HT-29 (cell line): ENCODE measurements at regions not wholly inside any gene's neighbourhood (a gene's known extent, or its start where the extent isn't known, plus 50 kb on each side); places are given as distances from the start of the nearest gene placed in this dataset.

ENCODE experiments used
- DNase-seq: peaks from one replicate; pipeline ENCODE4 v3.0.0-alpha.2; 2015; ENCODE audit warnings: low spot score

DNA sequence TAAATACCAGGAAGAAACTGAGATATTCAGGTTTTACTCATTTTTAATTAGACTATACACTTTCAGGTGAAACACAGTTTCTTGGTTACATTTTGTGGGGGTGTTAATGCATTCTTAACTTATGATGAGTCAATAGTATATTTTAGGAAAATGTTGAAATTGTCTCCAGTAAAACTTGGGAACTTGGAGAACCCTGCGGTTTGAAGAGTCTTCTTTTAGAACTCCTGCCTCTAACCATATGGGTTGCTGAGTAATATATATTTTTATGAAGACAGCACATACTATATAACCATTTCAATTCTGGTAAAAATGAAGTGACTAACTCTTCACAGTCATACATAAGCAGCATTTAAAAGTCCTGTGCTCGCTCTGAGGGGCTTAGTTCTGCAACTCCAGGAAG is 308.2 kb upstream of the LRATD1 start:
- DNase-seq: no peak

DNA sequence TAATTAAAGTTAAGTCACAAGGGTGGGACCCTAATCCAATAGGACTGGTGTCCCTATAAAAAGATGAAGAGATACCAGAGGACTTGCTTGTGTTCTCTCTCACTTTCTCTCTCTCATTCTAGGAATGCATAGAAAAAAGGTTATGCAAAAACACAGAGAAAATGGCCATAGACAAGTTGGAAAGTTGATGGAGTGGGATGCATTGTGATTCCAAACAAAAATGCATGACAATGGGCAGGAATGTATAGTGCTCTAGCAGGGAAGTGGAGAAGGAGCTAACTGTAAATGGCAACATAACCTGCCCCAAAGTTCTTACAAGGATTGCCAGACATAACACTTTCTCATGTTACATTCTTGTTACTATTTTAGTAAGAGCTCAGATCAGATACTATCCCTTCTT is 301.6 kb upstream of the LRATD1 start:
- DNase-seq: no peak

DNA sequence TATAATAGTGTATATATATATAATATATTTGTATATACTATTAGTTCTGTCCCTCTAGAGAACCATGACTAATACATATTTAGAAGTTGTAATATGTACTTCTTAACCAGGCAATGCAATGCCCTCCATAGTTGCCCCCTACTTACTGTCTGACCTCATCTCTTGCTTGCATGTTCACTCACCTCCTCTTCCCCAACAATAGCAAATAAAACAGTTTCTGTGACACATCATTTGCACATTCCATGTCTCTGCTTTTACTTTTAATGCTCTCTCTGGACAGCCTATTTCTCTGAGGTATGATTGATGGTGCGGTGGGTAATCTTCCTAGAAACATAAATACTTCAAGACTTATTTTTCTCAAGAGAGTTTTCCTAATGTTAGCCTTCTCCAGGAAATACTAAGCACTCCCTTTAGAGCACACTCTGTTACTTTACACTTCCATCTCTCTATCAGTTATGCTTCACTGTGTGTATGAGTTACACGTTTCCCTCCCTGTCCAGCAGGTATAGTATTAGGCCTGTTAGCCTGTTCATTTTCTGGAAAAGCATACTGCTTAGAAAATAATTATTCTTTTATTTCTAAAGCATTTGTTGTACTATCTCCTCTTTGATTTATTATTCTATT is 295.6 kb upstream of the LRATD1 start:
- DNase-seq: no peak

DNA sequence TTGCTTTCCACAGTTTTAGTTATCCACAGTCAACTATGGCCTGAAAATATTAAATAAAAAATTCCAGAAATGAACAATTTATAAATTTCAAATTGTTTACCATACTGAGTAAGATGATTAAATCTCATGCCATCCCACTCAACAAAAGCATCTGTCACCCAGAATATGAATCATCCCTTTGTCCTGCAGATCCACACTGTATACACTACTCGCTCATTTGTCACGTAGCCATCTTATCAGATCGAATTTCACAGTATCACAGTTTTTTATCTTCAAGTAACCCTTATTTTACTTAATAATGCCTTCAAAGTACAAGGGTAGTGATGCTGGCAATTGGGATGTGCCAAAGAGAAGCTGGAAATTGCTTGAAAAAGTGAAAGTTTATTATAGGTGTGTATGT is 291.8 kb upstream of the LRATD1 start:
- DNase-seq: no peak

DNA sequence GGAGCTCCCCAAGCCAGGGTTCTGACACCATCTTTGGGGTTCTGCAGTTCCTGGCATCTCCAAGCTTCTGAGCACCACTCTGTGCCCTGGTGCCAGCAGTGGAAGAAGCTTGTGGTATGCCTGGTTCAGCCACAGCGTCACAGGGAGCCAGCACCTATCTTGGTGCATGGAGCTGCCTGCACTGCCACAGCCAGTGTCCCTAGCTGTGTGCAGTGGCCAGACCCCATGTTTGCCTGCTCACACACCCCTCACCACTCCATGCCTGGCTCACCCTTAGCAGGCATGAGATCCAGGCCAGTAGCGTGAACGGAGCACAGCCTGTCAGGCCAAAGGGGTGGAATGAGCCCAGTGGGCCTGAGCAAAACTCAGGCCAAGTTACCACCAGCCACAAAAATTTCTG is 290.2 kb upstream of the LRATD1 start:
- no peak for DNase-seq

DNA sequence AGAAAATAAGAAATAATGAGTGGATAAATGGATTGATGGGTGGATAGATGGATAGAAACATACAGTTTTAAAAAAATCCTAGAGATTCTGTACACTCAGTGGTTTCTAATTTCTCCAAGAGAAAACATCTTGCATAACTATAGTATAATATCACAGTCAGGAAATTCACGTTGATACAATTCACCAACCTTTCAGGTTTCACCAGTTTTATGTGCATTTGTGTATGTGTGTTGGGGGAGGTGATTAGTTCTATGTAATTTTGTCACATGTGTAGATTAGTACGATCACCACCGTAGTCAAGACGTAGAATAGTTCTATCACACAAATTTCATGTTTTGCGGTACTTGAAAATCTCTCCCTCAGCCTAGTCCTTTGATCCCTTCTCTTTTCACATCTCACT is 288.2 kb upstream of the LRATD1 start:
- no peak for DNase-seq

DNA sequence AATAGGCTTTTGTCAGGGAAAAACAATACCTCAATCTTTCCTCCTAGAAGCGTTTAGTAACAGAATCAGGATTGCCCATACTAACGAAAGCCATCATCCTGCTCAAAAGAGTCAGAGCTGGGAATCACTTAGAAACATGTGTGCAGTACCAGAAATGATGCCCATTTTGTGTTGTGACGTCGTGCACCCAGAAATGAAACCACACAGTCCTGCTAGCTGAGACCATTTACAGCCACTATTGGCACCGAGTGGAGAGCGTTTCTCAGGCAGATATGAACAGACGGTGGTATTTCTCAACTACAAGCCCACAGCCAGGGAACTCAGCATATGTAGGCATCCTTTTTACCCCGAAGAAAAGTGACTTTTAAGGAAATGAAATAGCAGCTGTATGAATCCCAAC is 284.3 kb upstream of the LRATD1 start:
- DNase-seq: no peak

DNA sequence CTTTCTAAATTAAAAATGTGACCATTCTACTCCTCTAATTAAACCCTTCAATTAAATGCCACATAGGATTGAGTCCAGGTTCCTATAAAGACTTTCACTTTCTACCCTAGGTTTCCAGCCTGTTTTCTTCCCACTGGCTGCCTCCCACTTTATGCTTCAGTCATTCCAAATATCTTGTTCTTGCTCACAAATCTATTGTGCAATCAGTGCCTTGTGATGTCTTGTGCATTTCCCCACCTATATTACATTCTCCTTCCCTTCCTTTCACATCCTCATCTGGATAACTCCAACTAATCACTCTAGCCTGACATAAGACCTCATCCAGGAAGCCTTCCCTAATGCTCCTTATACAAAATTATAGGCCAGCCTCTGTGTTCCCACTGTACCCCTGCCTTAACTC is 281.7 kb upstream of the LRATD1 start:
- DNase-seq: no peak

DNA sequence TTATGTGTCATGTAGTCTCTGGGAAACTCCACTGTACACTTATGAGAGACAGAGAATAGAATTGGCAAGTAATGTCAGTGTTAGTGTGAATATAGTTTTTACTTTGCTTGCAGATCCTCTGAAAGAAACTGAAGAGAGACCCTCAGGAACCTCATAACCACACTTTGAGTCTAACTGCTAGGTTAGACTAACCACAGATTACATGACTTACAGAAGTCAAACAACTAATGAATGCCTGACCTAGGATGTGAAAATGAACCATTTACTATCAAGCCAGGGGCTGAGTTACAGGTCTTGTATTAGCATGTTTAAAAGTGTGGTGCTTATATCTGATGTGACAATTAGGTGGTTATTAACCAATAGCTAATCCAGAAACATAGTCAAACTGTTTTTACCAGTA is 280.4 kb upstream of the LRATD1 start:
- no peak for DNase-seq

DNA sequence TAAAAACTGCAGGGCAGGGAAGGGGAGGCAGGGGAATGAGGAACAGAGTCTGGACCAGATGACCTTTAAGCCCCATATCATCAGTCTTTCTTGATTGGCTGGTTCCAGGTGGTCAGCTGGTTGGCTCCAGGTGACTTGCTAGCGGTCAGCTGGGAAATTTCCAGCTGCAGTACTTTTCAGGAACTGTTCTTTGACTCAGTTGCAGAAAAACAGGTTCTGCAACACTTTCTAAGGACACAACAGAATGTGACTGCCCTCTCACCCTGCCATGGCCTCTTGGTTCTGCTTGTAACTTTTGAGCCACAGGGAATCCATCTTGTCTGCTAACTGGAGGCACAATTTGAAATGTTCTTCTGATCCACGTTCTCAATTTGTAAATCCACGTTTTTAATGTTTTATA is 278.3 kb upstream of the LRATD1 start:
- DNase-seq: no peak

DNA sequence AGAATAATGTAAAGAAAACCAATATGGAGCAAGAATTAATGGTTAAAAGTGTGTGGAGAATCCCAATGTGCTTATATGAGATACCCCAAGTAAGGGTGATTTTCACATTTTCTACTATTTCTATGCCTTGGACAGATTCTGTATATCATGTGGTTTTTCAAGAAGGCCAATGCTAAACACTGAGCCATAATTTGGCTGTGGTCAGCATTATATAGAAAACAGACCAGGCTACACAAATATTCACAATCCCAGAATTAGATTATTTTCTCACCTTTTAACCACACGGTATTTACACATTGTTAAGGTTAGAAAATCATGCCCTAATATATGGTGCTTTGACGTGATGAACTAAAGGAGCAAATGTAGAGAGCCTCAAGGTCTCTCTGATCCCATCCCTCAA is 277.4 kb upstream of the LRATD1 start:
- DNase-seq: no peak

DNA sequence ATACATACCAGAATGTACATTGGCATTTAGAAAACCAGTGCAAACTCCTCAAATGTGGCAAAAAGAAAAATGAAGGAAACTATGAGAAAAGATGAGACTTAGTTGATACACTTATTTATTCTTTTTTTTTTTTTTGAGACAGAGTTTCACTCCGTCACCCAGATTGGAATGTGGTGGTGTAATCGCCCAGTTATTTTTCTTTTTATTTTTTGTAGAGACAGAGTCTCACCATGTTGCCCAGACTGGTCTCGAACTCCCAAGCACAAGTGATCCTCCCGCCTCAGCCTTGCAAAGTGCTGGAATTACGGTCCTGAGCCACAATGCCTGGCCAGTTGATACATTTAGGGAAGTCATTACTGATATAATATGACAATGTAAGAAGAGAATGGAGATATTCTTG is 274.2 kb upstream of the LRATD1 start:
- no peak for DNase-seq

DNA sequence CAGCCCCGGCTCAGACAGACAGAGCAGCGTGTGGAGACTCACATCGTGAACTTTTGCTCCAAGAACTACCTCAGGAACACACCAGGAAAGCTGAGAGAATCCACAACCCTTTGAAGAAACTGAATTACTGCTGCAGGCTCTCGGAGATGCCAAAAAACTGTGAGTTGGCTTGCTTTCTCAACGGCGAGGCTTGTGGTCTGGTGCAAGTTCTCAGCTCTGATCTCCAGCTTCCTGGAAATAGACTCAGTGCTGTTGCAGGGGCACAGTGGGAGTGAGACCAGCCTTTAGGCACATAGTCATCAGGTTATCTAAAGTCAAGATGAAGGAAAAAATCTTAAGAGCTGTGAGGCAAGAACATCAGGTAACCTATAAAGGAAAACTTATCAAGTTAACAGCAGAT is 273.7 kb upstream of the LRATD1 start:
- no peak for DNase-seq

DNA sequence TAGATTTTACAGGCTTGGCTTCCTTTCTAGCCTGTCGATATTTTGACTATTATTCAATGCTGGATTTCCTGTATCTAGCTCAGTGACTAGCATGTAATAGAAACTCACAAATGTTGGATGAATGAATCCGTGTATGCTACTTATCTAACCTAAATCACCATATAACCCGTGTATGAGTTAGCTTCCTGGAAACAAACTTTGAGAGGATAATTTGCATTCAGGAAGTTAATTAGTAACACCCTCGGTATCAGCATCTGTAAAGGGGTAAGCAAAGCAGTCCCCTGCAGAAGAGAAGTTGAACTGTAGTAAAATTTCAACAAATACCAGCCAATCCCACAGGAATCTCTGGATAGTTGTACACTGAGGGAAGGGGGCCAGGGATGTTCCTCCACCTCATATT is 269.4 kb upstream of the LRATD1 start:
- no peak for DNase-seq

DNA sequence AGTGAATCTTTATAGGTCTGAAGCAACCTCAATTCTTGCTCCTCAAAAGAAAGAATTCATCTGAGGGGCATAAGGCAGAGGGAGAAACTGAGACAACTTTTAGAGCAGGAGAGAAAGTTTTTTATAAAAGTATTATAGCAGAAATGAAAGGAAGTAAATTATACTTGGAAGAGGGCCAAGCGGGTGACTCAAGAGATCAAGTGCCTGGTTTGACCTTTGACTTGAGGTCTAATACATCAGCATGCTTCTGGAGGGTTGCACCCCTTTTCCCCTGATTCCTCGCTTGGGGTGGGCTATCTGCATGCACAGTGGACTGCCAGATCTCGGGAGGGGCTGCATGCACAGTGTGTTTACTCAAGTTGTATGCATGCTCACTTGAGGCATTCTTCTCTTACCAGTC is 268.5 kb upstream of the LRATD1 start:
- DNase-seq: no peak

DNA sequence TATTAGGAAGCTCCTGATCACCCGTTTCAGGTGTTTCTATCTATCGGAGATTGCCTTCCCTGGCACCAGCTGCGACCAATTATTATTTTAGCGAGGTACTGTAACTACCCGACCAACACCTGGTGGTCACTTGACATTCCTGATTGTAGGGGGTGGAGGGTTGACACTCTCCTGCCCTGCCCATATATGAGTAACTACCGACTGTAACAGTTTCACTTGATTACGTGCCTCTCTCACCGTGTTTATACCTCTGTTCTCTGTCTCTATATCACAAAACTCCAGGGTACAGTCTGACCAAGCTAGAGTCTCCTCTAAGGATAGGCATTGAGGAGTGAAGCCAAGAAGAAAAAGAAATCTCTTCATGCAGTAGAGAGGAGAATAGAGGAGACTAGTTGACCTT is 268.0 kb upstream of the LRATD1 start:
- DNase-seq: no peak

DNA sequence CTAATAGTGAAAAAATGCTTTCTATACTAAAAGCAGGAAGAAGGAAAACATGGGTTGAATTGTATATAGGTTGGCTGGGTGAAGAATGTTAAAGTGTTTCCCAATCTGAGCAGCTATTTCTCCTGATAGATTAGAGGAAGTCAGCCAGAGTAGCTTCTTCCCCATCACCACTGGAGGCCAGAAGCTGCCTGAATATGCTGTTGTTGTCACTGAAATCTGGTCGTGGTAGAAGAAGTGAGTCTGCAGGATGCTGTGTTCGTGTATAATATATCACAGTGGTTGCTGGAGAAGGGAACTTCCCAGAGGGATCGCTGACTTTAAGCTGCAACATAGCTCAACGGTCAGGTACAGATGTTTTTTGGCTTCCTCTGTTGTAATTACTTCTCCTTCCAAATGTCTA is 247.5 kb upstream of the LRATD1 start:
- DNase-seq: no peak

DNA sequence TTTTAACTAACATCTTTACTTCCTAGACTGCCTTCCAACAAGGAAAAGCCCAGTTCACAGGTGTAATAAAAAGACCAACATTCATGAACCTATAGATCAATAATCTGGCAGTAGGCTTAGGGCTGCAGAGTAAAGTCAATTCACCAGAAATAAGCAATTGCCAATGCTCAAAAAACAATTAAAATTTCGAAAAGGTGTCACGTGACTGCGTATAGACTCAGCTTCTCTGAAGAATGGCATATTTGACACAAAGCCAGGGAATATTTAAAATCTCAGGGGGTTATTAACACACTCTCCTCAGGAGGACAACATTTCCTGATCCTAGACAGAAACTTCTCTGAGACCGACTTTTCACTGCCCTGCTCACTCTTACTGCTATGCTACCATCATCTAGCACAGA is 245.2 kb upstream of the LRATD1 start:
- no peak for DNase-seq

DNA sequence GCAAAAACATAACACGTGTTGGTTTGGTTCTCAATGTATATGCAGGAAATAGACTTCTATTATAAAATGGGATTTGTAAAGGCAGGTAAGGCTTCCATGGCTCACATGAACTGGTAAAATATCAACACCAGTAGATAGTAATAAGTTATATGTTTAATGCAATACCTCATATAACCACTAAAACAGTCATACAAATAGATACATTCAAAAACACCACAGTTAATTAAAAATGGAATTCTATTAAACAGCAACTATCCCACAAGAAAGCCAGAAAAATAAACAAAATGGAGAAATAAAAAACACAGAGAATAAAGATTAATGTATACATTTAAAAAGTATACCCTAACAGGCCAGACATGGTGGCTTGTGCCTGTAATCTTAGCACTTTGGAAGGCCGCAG is 243.8 kb upstream of the LRATD1 start:
- DNase-seq: no peak

DNA sequence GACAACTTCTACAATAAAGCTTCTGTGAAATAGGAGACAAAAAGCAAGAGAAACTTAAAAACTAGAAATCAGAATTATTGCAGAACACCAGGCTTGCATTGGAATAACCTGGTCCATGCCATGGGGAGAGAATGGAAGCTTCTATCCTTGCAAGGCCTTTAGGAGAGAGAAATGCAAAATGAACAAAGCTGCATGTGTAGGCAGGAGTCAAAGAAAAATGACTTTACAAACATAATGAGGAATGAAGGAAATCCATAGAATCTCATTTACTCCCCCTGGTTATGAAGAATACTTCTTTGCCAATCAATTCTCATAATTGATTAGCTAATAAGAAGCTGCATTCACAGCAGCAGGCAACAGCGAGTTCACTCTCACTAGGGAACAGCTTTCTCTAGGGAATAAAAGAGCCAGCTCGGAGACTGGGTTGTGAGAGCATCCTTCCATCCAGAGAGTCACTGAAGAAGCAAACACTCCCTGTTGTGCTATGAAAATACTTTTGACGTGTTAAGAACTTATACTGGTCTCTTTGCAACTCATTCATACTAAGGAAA is 235.9 kb upstream of the LRATD1 start:
- DNase-seq: no peak

DNA sequence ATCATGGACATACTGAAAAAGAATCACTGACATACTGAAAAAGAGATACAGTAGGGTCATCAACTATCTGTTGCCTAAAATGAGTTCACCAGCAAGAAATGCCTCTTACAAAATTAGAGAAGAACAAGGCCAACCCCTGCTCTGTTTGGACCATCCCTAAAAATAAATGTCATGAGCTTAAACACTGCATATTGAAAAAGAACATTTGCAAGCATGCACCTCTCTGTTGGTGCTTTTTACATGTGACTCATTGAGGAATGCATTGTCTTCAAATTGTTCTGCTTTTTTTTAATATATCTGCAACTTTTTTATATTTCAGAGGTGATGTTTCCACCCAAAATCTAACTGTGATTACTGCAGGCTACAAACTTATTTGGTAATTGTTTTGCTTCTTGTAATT is 233.9 kb upstream of the LRATD1 start:
- DNase-seq: no peak

DNA sequence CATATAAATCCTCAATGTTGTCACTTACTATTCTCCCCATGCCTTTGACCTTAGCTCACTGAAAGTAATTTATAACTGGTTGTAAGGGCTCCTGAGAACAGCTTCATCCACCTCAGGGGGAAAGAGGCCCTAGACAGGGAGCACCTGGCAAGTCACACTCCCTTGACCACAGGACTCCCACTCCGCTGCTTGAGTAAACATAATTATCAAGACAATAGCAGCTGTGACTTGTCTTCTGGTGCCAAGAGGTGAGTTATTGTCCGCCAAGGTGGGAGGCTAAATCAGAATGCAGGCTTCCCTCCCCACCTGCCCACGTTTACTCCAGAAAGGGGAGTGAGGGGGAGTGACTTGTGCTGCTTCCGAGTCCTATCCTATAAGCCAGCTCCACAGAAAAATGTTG is 230.6 kb upstream of the LRATD1 start:
- no peak for DNase-seq

DNA sequence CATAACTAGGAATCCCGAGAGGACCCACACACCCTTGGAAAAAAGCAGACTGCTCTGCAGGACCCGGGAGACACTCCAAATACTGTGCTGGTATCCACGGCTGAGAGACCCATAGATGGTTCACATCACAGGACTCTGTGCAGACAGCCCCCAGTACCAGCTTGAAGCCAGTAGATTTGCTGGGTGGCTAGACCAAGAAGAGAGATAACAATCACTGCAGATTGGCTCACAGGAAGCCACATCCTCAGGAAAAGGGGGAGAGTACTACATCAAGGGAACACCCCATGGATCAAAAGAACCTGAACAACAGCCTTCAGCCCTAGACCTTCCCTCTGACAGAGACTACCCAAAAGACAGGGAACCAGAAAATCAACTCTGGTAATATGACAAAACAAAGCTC is 223.8 kb upstream of the LRATD1 start:
- DNase-seq: no peak

DNA sequence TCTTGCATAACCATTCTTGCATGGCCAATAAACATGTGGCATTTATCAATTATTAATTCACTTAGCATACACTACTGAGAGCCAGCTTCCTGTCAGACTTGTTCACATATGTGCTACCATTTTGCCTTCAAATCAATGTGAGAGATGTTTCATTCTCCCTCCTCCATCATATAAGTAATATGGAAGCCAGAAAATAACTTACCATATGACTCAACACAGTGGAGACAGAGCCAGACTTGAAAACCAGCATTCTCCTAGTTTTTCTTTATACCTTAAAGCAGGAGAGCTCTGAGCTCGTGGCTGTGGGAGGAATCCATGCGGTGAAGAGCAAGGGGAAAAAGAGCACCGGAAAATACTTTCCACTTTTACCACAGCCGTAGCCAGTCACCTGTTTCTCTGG is 215.0 kb upstream of the LRATD1 start:
- DNase-seq: no peak
